Iris pigment epithelial cell (primary cell): ENCODE measurements at regions not wholly inside any gene's neighbourhood (a gene's known extent, or its start where the extent isn't known, plus 50 kb on each side); places are given as distances from the start of the nearest gene placed in this dataset.

Source experiments
- DNase-seq: peaks from one replicate; pipeline ENCODE4 v3.0.0-alpha.2; 2011; ENCODE audit warnings: low read depth

- peak; percentile 0 for DNase-seq
Measured at GRCh38 chr13:84077271-84077670, 195.0 kb upstream of the SLITRK1 start.

- no peak for DNase-seq
Measured at GRCh38 chr13:84076280-84076679, 194.0 kb upstream of the SLITRK1 start.

- DNase-seq, result no peak
Measured at GRCh38 chr13:84050536-84050935, 168.3 kb upstream of the SLITRK1 start.

GRCh38 chr13:84049443-84050219 lies 167.4 kb upstream of the SLITRK1 start:
- DNase-seq, result no peak

- no peak for DNase-seq
Measured at GRCh38 chr13:84044805-84045204, 162.5 kb upstream of the SLITRK1 start.

- no peak for DNase-seq
Measured at GRCh38 chr13:84038001-84038400, 155.7 kb upstream of the SLITRK1 start.

- peak; percentile 13 for DNase-seq
Measured at GRCh38 chr13:84032116-84032515, 149.8 kb upstream of the SLITRK1 start.

- no peak for DNase-seq
Measured at GRCh38 chr13:84031120-84031519, 148.8 kb upstream of the SLITRK1 start.

GRCh38 chr13:84029396-84029795 lies 147.1 kb upstream of the SLITRK1 start:
- DNase-seq, result no peak

- no peak for DNase-seq
Measured at GRCh38 chr13:84025824-84026223, 143.6 kb upstream of the SLITRK1 start.

- DNase-seq, result no peak
Measured at GRCh38 chr13:83996415-83996814, 114.1 kb upstream of the SLITRK1 start.

- no peak for DNase-seq
Measured at GRCh38 chr13:83995930-83996329, 113.7 kb upstream of the SLITRK1 start.

- DNase-seq, result no peak
Measured at GRCh38 chr13:83992566-83993358, 110.5 kb upstream of the SLITRK1 start.

- no peak for DNase-seq
Measured at GRCh38 chr13:83987394-83987793, 105.1 kb upstream of the SLITRK1 start.

GRCh38 chr13:83984793-83985192 lies 102.5 kb upstream of the SLITRK1 start:
- no peak for DNase-seq

GRCh38 chr13:83980331-83980730 lies 98.1 kb upstream of the SLITRK1 start:
- peak; percentile 21 for DNase-seq

- no peak for DNase-seq
Measured at GRCh38 chr13:83975655-83976165, 93.4 kb upstream of the SLITRK1 start.

GRCh38 chr13:83958531-83958930 lies 76.3 kb upstream of the SLITRK1 start:
- DNase-seq, result no peak

GRCh38 chr13:83955011-83955410 lies 72.7 kb upstream of the SLITRK1 start:
- DNase-seq, result no peak

- DNase-seq, result no peak
Measured at GRCh38 chr13:83953916-83954315, 71.6 kb upstream of the SLITRK1 start.

- no peak for DNase-seq
Measured at GRCh38 chr13:83950293-83950692, 68.0 kb upstream of the SLITRK1 start.

GRCh38 chr13:83943530-83944279 lies 61.4 kb upstream of the SLITRK1 start:
- DNase-seq, result no peak
